H1 (cell line): ENCODE measurements at regions not wholly inside any gene's neighbourhood (a gene's known extent, or its start where the extent isn't known, plus 50 kb on each side); places are given as distances from the start of the nearest gene placed in this dataset.

Source experiments
- CTCF ChIA-PET: fragments of 300-600 bp; sonication (Branson Sonifier 250); formaldehyde crosslinking; loops from one replicate; lab custom pipeline; 2021; ENCODE audit not compliant: partially characterized antibody; lab: Charles Lee
- POLR2A ChIA-PET: fragments of 300-600 bp; sonication (Branson Sonifier 250); formaldehyde crosslinking; loops from one replicate; lab custom pipeline; 2021; ENCODE audit warnings: inconsistent platforms; ENCODE audit not compliant: partially characterized antibody; lab: Charles Lee
- DNase-seq, 2 experiments: peaks; one replicate each; pipeline versions ENCODE4 v3.0.0 to v3.0.0-alpha.2; 2010 to 2022; ENCODE audit warnings: low spot score in 2 of 2, low read depth in 1 of 2, mixed read lengths in 1 of 2
- FAIRE-seq: peaks from 2 replicates; lab custom pipeline; 2011; peaks lifted over from hg19 to GRCh38; lab: Jason Lieb, UNC
- H2AFZ ChIP-seq: 2 replicates; pipeline ENCODE4 v1.8.1; 2012; ENCODE audit warnings: low read length, inconsistent platforms
- H2AK5ac ChIP-seq: 2 replicates; pipeline ENCODE4 v1.6.1; 2013; ENCODE audit warnings: low read depth, low read length
- H2BK120ac ChIP-seq: replicated peaks from 2 replicates; pipeline ENCODE3; 2013; ENCODE audit warnings: low read depth, low read length, inconsistent platforms
- H2BK12ac ChIP-seq: 2 replicates; pipeline ENCODE4 v1.6.1; 2013; ENCODE audit warnings: low read depth, low read length
- H2BK15ac ChIP-seq: 2 replicates; pipeline ENCODE4 v1.6.1; 2013; ENCODE audit warnings: low read length
- H2BK20ac ChIP-seq: 2 replicates; pipeline ENCODE4 v1.6.1; 2013; ENCODE audit warnings: low read length
- H2BK5ac ChIP-seq: 2 replicates; pipeline ENCODE4 v1.6.1; 2013; ENCODE audit warnings: low read depth, low read length
- H3K14ac ChIP-seq: 2 replicates; pipeline ENCODE4 v1.6.1; 2013; ENCODE audit warnings: inconsistent platforms; ENCODE audit not compliant: insufficient read length
- H3K18ac ChIP-seq: 2 replicates; pipeline ENCODE4 v1.6.1; 2013; ENCODE audit warnings: low read length; ENCODE audit errors: extremely low read depth
- H3K23ac ChIP-seq: 2 replicates; pipeline ENCODE4 v1.6.1; 2013; ENCODE audit warnings: inconsistent platforms; ENCODE audit not compliant: insufficient read length
- H3K23me2 ChIP-seq: 2 replicates; pipeline ENCODE4 v1.6.1; 2013; ENCODE audit warnings: low read depth, low read length
- H3K27ac ChIP-seq: 2 replicates; pipeline ENCODE4 v1.6.1; 2011; ENCODE audit warnings: low read depth, low read length, inconsistent platforms
- H3K27me3 ChIP-seq, 4 experiments: replicated peaks in 1 of 4; 1 replicate in 1 of 4; 2 replicates in 3 of 4; pipeline versions ENCODE4 v1.6.1 to v1.8.1; 2011 to 2013; ENCODE audit warnings: low read length in 3 of 4, mild to moderate bottlenecking in 3 of 4, inconsistent platforms in 2 of 4, mixed read lengths in 2 of 4, moderate library complexity in 1 of 4; ENCODE audit not compliant: control insufficient read depth in 3 of 4, insufficient read depth in 3 of 4; ENCODE audit errors: extremely low read depth in 1 of 4
- H3K36me3 ChIP-seq, 4 experiments: 2 replicates each; pipeline versions ENCODE4 v1.6.1 to v1.8.1; 2011 to 2013; ENCODE audit warnings: mild to moderate bottlenecking in 4 of 4, low read length in 3 of 4, moderate library complexity in 2 of 4, control low read depth in 1 of 4, inconsistent platforms in 1 of 4; ENCODE audit not compliant: insufficient read depth in 4 of 4, control insufficient read depth in 2 of 4
- H3K4ac ChIP-seq: replicated peaks from 2 replicates; pipeline ENCODE3; 2013; ENCODE audit warnings: low read length, low read depth, mixed read lengths, inconsistent platforms; ENCODE audit not compliant: insufficient read length
- H3K4me1 ChIP-seq, 4 experiments: replicated peaks in 1 of 4; 1 replicate in 1 of 4; 2 replicates in 3 of 4; pipeline versions ENCODE4 v1.6.1 to v1.8.1; 2011 to 2013; ENCODE audit warnings: low read length in 3 of 4, inconsistent platforms in 2 of 4, mixed read lengths in 1 of 4; ENCODE audit not compliant: insufficient read depth in 4 of 4, control insufficient read depth in 3 of 4
- H3K4me2 ChIP-seq, 2 experiments: 2 replicates each; pipeline versions ENCODE4 v1.6.1 to v1.8.1; 2011 to 2013; ENCODE audit warnings: low read depth in 2 of 2, low read length in 2 of 2, control low read depth in 1 of 2, inconsistent platforms in 1 of 2, mild to moderate bottlenecking in 1 of 2; ENCODE audit not compliant: insufficient read depth in 1 of 2
- H3K4me3 ChIP-seq, 4 experiments: fragments of 200-600, 300-600 bp in 1 of 4; sonication (generic), shearing (Covaris generic), sonication (Bioruptor Twin) in 1 of 4; 2 replicates each; pipeline versions ENCODE4 v1.5.1 to v1.8.1; 2011 to 2016; ENCODE audit warnings: low read length in 4 of 4, low read depth in 3 of 4, control low read depth in 2 of 4, inconsistent platforms in 2 of 4, mild to moderate bottlenecking in 2 of 4, mixed read lengths in 1 of 4, moderate library complexity in 1 of 4; ENCODE audit not compliant: insufficient read depth in 2 of 4; ENCODE audit errors: extremely low read depth in 1 of 4
- H3K56ac ChIP-seq: replicated peaks from 2 replicates; pipeline ENCODE3; 2013; ENCODE audit warnings: low read depth, mild to moderate bottlenecking, mixed read lengths, low read length, inconsistent platforms; ENCODE audit not compliant: insufficient read length
- H3K79me1 ChIP-seq: 2 replicates; pipeline ENCODE4 v1.6.1; 2013; ENCODE audit warnings: low read depth, low read length, control low read depth
- H3K79me2 ChIP-seq, 2 experiments: 2 replicates each; pipeline versions ENCODE4 v1.6.1 to v1.8.1; 2012 to 2013; ENCODE audit warnings: low read length in 2 of 2, mild to moderate bottlenecking in 2 of 2, inconsistent platforms in 1 of 2; ENCODE audit not compliant: insufficient read depth in 2 of 2, control insufficient read depth in 1 of 2
- H3K9ac ChIP-seq, 4 experiments: replicated peaks in 1 of 4; 1 replicate in 1 of 4; 2 replicates in 3 of 4; pipeline versions ENCODE4 v1.6.1 to v1.8.1; 2011 to 2013; ENCODE audit warnings: low read depth in 3 of 4, low read length in 3 of 4, control low read depth in 2 of 4, mild to moderate bottlenecking in 2 of 4, moderate library complexity in 2 of 4, inconsistent platforms in 1 of 4; ENCODE audit errors: extremely low read depth in 1 of 4
- H3K9me3 ChIP-seq, 2 experiments: 2 replicates each; pipeline versions ENCODE4 v1.6.1 to v1.8.1; 2012 to 2013; ENCODE audit warnings: mild to moderate bottlenecking in 2 of 2, moderate library complexity in 2 of 2, control low read depth in 1 of 2, inconsistent platforms in 1 of 2, low read depth in 1 of 2, low read length in 1 of 2, mixed read lengths in 1 of 2; ENCODE audit not compliant: insufficient read depth in 2 of 2
- H4K20me1 ChIP-seq, 2 experiments: replicated peaks in 1 of 2; 2 replicates each; pipeline versions ENCODE3 to v1.8.1; 2011 to 2013; ENCODE audit warnings: inconsistent platforms in 2 of 2, low read length in 2 of 2, mild to moderate bottlenecking in 1 of 2; ENCODE audit not compliant: insufficient read depth in 2 of 2, control insufficient read depth in 1 of 2
- H4K5ac ChIP-seq: 2 replicates; pipeline ENCODE4 v1.6.1; 2013; ENCODE audit warnings: low read length, low read depth, mixed read lengths, inconsistent platforms; ENCODE audit not compliant: insufficient read length
- H4K8ac ChIP-seq: 2 replicates; pipeline ENCODE4 v1.8.0; 2013; ENCODE audit warnings: mild to moderate bottlenecking, moderate library complexity, low read length, inconsistent platforms; ENCODE audit not compliant: insufficient read depth; ENCODE audit errors: extremely low read depth
- H4K91ac ChIP-seq: replicated peaks from 2 replicates; pipeline ENCODE3; 2013; ENCODE audit warnings: low read length, mixed read lengths, inconsistent platforms; ENCODE audit not compliant: insufficient read length
- HDAC6 ChIP-seq: IDR thresholded peaks from one replicate; pipeline ENCODE4 v1.7.1; 2012; ENCODE audit warnings: low read depth, mild to moderate bottlenecking, inconsistent platforms, low read length, moderate library complexity
- RFX5 ChIP-seq: IDR thresholded peaks from 2 replicates; pipeline ENCODE4 v1.6.1; 2011; ENCODE audit warnings: low read depth, low read length, improper control_type of control experiment, borderline replicate concordance
- ZNF274 ChIP-seq: IDR thresholded peaks from 2 replicates; pipeline ENCODE4 v1.7.0; 2012; ENCODE audit warnings: low read length, borderline replicate concordance; ENCODE audit errors: extremely low read depth
- WGBS, 2 experiments: shearing (Covaris generic) in 1 of 2; methylation state at CpG; one replicate each; pipeline versions ENCODE4 v1.1.6 to v1.1.7; 2013 to 2015; ENCODE audit warnings: low lambda C conversion rate in 2 of 2, mixed read lengths in 2 of 2, inconsistent platforms in 1 of 2, low coverage in 1 of 2, missing lambda C conversion rate in 1 of 2; ENCODE audit not compliant: insufficient replicate concordance in 2 of 2, insufficient coverage in 1 of 2, insufficient read length in 1 of 2; ENCODE audit errors: extremely low coverage in 1 of 2, missing lambda C conversion rate in 1 of 2; 5-methylcytosine and 5-hydroxymethylcytosine counted together

GRCh38 chr17:34011599-34011998, 243.5 kb upstream of the CCL2 start:
- Histone ChIP-seq H3K79me2 (no peaks in the 10 kb centered on the region), H3K79me1 (no peaks in the 10 kb centered on the region), H4K5ac (no peak overlapping the region), H3K14ac (no peak overlapping the region), H3K27ac (no peak overlapping the region), H2BK120ac (no peak overlapping the region), H3K56ac (no peak overlapping the region), H2BK5ac (0 out of 2 replicates have a peak overlapping the region, but pooled peaks have one; percentile 16), H3K18ac (no peak overlapping the region), H3K23ac (no peak overlapping the region), H2BK20ac (no peak overlapping the region), H4K91ac (no peak overlapping the region), H3K4me3 (no peak overlapping the region), H3K27me3 (no peaks in the 10 kb centered on the region), H3K23me2 (peaks cover 4% of the 10 kb centered on the region; the same call in 1 of the 2 replicates), H3K9ac (no peak overlapping the region), H2BK12ac (no peak overlapping the region), H3K4ac (no peak overlapping the region), H2BK15ac (no peak overlapping the region), H4K20me1 (no peaks in the 10 kb centered on the region), H3K4me2 (no peak overlapping the region), H3K36me3 (no peaks in the 10 kb centered on the region), H4K8ac (no peak overlapping the region), H2AFZ (no peak overlapping the region), H3K4me1 (no peaks in the 10 kb centered on the region), H2AK5ac (no peak overlapping the region), H3K9me3 (peaks cover 0 to 2% of the 10 kb centered on the region in 2 experiments; a peak in 1 of 4 replicates)
- TF ChIP-seq ZNF274 (no peak), HDAC6 (no peak), RFX5 (no peak)
- WGBS, 2 experiments = 93% methylated on average over 2 of the region's 3 CpGs; no CpG with 5 or more reads in 1 of the 2 experiments
- ChIA-PET POLR2A (no interaction called here), CTCF (no interaction called here)
- FAIRE-seq = no peak
- no peak for DNase-seq
